Loucy (cell line): ENCODE measurements at regions not wholly inside any gene's neighbourhood (a gene's known extent, or its start where the extent isn't known, plus 50 kb on each side); places are given as distances from the start of the nearest gene placed in this dataset.

Experiments used
- H2AFZ ChIP-seq: fragments of 200-600 bp; sonication (generic); 2 replicates; pipeline ENCODE4 v1.6.0; 2016; ENCODE audit warnings: antibody characterized with exemption, mild to moderate bottlenecking, low read length, moderate library complexity
- H3F3A ChIP-seq: fragments of 200-600 bp; 2 replicates; pipeline ENCODE4 v1.6.0; 2016; ENCODE audit warnings: antibody characterized with exemption, low read depth, mild to moderate bottlenecking
- H3K27me3 ChIP-seq: fragments of 200-600 bp; sonication (generic); 2 replicates; pipeline ENCODE4 v1.6.1; 2014; ENCODE audit warnings: low read length, mild to moderate bottlenecking; ENCODE audit not compliant: insufficient read depth, poor library complexity, severe bottlenecking
- H3K36me3 ChIP-seq: fragments of 200-600 bp; sonication (generic); 2 replicates; pipeline ENCODE4 v1.6.1; 2016; ENCODE audit warnings: low read length; ENCODE audit not compliant: insufficient read depth
- H3K4me1 ChIP-seq: fragments of 200-600 bp; sonication (generic); 2 replicates; pipeline ENCODE4 v1.5.1; 2014; ENCODE audit warnings: low read length, mild to moderate bottlenecking; ENCODE audit not compliant: insufficient read depth, poor library complexity, severe bottlenecking
- H3K4me2 ChIP-seq: fragments of 200-600 bp; sonication (generic); 2 replicates; pipeline ENCODE4 v1.6.0; 2014; ENCODE audit warnings: antibody characterized with exemption, low read length, low read depth, mild to moderate bottlenecking; ENCODE audit not compliant: poor library complexity, severe bottlenecking
- H3K4me3 ChIP-seq: fragments of 200-600 bp; sonication (generic); 2 replicates; pipeline ENCODE4 v1.5.1; 2014; ENCODE audit warnings: low read length, mild to moderate bottlenecking, mixed read lengths; ENCODE audit not compliant: poor library complexity, severe bottlenecking
- H3K79me2 ChIP-seq: fragments of 200-600 bp; sonication (generic); 2 replicates; pipeline ENCODE4 v1.6.1; 2014; ENCODE audit warnings: low read length; ENCODE audit not compliant: insufficient read depth
- H3K9ac ChIP-seq: fragments of 200-600 bp; sonication (generic); 2 replicates; pipeline ENCODE4 v1.6.0; 2014; ENCODE audit warnings: mild to moderate bottlenecking, low read depth, low read length, moderate library complexity; ENCODE audit not compliant: poor library complexity, severe bottlenecking
- H3K9me2 ChIP-seq: fragments of 200-600 bp; sonication (generic); replicated peaks from 2 replicates; pipeline ENCODE4 v1.6.1; 2016; ENCODE audit warnings: low read depth, low read length, mixed read lengths
- H3K9me3 ChIP-seq: fragments of 200-600 bp; sonication (generic); 2 replicates; pipeline ENCODE4 v1.6.1; 2014; ENCODE audit warnings: mild to moderate bottlenecking, antibody characterized with exemption, low read length, low read depth; ENCODE audit not compliant: insufficient read depth
- H4K20me1 ChIP-seq: fragments of 200-600 bp; sonication (generic); 2 replicates; pipeline ENCODE4 v1.6.0; 2014; ENCODE audit warnings: antibody characterized with exemption, low read length, mild to moderate bottlenecking; ENCODE audit not compliant: insufficient read depth, poor library complexity, severe bottlenecking
- EZH2phosphoT487 ChIP-seq: fragments of 200-600 bp; IDR thresholded peaks from 2 replicates; pipeline ENCODE4 v1.6.1; 2018; ENCODE audit warnings: antibody characterized with exemption, mild to moderate bottlenecking, moderate library complexity, borderline replicate concordance
- TF ChIP-seq, protein P1 (sequence below): fragments of 200-600 bp; sonication (generic); conservative IDR thresholded peaks from 2 replicates; pipeline ENCODE4 v1.5.1; 2014; ENCODE audit warnings: mild to moderate bottlenecking, antibody characterized with exemption, low read length

GRCh38 chr3:81922404-81922803, 161.0 kb upstream of the GBE1 start:
- Histone ChIP-seq H2AFZ (no peak overlapping the region), H3K36me3 (no peaks in the 10 kb centered on the region), H3K9me3 (no peaks in the 10 kb centered on the region), H3K9ac (no peak overlapping the region), H3K27me3 (no peaks in the 10 kb centered on the region), H3K4me3 (no peak overlapping the region), H4K20me1 (no peaks in the 10 kb centered on the region), H3F3A (no peaks in the 10 kb centered on the region), H3K9me2 (no peaks in the 10 kb centered on the region), H3K4me2 (no peak overlapping the region), H3K79me2 (no peaks in the 10 kb centered on the region), H3K4me1 (no peaks in the 10 kb centered on the region)
- TF ChIP-seq EZH2phosphoT487 = no peak
- TF ChIP-seq, protein P1, sequence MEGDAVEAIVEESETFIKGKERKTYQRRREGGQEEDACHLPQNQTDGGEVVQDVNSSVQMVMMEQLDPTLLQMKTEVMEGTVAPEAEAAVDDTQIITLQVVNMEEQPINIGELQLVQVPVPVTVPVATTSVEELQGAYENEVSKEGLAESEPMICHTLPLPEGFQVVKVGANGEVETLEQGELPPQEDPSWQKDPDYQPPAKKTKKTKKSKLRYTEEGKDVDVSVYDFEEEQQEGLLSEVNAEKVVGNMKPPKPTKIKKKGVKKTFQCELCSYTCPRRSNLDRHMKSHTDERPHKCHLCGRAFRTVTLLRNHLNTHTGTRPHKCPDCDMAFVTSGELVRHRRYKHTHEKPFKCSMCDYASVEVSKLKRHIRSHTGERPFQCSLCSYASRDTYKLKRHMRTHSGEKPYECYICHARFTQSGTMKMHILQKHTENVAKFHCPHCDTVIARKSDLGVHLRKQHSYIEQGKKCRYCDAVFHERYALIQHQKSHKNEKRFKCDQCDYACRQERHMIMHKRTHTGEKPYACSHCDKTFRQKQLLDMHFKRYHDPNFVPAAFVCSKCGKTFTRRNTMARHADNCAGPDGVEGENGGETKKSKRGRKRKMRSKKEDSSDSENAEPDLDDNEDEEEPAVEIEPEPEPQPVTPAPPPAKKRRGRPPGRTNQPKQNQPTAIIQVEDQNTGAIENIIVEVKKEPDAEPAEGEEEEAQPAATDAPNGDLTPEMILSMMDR = no peak

DNA sequence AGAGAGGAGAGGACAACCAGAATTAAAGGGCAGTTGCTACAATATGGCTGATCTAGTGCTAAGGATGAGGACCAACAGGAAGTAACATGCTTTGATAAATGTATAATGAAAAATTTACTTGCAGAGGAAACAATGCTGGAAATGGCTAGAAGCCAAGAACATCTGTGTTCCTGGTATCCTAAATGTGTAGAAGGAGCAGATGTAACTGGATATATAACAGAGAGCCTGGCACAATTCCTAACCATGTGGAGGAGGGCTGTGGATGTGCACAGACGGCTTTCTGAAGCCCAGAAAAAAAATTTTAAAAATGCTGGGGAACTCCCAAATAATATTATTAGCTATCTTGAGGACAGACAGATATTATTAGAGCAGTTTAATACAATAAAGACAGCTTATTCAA, 159.4 kb upstream of the GBE1 start:
- TF ChIP-seq, protein P1 = no peak
- no peak for TF ChIP-seq EZH2phosphoT487
- H3K27me3 ChIP-seq = no peaks in the 10 kb centered on the region
- H3K79me2 ChIP-seq = no peaks in the 10 kb centered on the region
- no peak overlapping the region for H3K4me3 ChIP-seq
- H3K4me2 ChIP-seq = no peak overlapping the region
- H3K9ac ChIP-seq = no peak overlapping the region
- H3K4me1 ChIP-seq = no peaks in the 10 kb centered on the region
- H3K9me3 ChIP-seq = no peaks in the 10 kb centered on the region
- H2AFZ ChIP-seq = 0 out of 2 replicates have a peak overlapping the region, but pooled peaks have one; percentile 42
- H3K36me3 ChIP-seq = no peaks in the 10 kb centered on the region
- H4K20me1 ChIP-seq = no peaks in the 10 kb centered on the region
- H3F3A ChIP-seq = no peaks in the 10 kb centered on the region
- H3K9me2 ChIP-seq = no peaks in the 10 kb centered on the region

DNA sequence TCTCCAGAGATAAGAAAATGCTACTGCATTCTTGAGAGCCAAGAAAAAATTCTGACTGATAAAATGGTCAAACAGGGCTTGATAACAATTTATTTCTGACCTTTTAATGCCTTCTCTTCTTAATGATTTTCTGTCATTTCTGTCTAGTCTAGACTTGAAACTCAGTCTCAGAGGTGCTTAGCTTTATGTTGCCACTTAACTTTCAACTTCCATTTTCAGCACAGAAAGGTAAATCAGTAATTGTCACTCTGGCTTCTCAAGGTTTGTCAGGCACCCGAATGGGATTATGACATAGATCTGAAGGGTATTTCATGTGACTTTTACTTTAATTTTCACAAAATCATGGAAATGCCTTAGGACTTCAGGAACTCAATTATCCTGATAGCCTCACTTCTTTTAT, 155.4 kb upstream of the GBE1 start:
- Histone ChIP-seq H3F3A (no peaks in the 10 kb centered on the region), H3K4me2 (no peak overlapping the region), H3K27me3 (no peaks in the 10 kb centered on the region), H2AFZ (no peak overlapping the region), H4K20me1 (no peaks in the 10 kb centered on the region), H3K9ac (no peak overlapping the region), H3K9me2 (no peaks in the 10 kb centered on the region), H3K36me3 (no peaks in the 10 kb centered on the region), H3K79me2 (no peaks in the 10 kb centered on the region), H3K9me3 (no peaks in the 10 kb centered on the region), H3K4me1 (no peaks in the 10 kb centered on the region), H3K4me3 (no peak overlapping the region)
- TF ChIP-seq, protein P1 = no peak
- TF ChIP-seq EZH2phosphoT487 = no peak
